Activated CD4-positive, alpha-beta T cell treated with anti-CD3 and anti-CD28 coated beads for 48 hours (primary cell): ENCODE measurements at regions not wholly inside any gene's neighbourhood (a gene's known extent, or its start where the extent isn't known, plus 50 kb on each side); places are given as distances from the start of the nearest gene placed in this dataset.
"Not testable (repeated sequence)": the region's sequence is repeated elsewhere in the genome, so short reads cannot be mapped to it uniquely, and the experiment has no call there.

Experiments used
- DNase-seq: peaks from one replicate; pipeline ENCODE4 v3.0.0-alpha.2; 2020

GRCh38 chr13:65936249-65936648 lies 1293.9 kb downstream of the PCDH9 start:
- no peak for DNase-seq

- DNase-seq, result no peak
Observed at GRCh38 chr13:65932587-65933239, 1297.4 kb downstream of the PCDH9 start.

- no peak for DNase-seq
Observed at GRCh38 chr13:65932013-65932412, 1298.1 kb downstream of the PCDH9 start.

GRCh38 chr13:65929436-65929835 lies 1300.7 kb downstream of the PCDH9 start:
- DNase-seq, result no peak

GRCh38 chr13:65926750-65927171 lies 1303.4 kb downstream of the PCDH9 start:
- no peak for DNase-seq

GRCh38 chr13:65922846-65923245 lies 1307.3 kb downstream of the PCDH9 start:
- DNase-seq, result not testable (repeated sequence)

GRCh38 chr13:65921933-65922332 lies 1308.2 kb downstream of the PCDH9 start:
- no peak for DNase-seq

- DNase-seq, result no peak
Observed at GRCh38 chr13:65917731-65918130, 1312.4 kb downstream of the PCDH9 start.

- DNase-seq, result no peak
Observed at GRCh38 chr13:65915195-65915594, 1314.9 kb downstream of the PCDH9 start.

- DNase-seq, result no peak
Observed at GRCh38 chr13:65914716-65915115, 1315.4 kb downstream of the PCDH9 start.

GRCh38 chr13:65913173-65913572 lies 1317.0 kb downstream of the PCDH9 start:
- no peak for DNase-seq

GRCh38 chr13:65912516-65912915 lies 1317.6 kb downstream of the PCDH9 start:
- no peak for DNase-seq

GRCh38 chr13:65911546-65912193 lies 1318.5 kb downstream of the PCDH9 start:
- DNase-seq, result no peak

GRCh38 chr13:65909501-65909900 lies 1320.6 kb downstream of the PCDH9 start:
- no peak for DNase-seq

GRCh38 chr13:65907666-65908525 lies 1322.2 kb downstream of the PCDH9 start:
- no peak for DNase-seq

- DNase-seq, result no peak
Observed at GRCh38 chr13:65901723-65902122, 1328.4 kb downstream of the PCDH9 start.

- DNase-seq, result no peak
Observed at GRCh38 chr13:65894049-65894448, 1336.1 kb downstream of the PCDH9 start.

GRCh38 chr13:65892859-65893258 lies 1337.3 kb downstream of the PCDH9 start:
- DNase-seq, result no peak

GRCh38 chr13:65889368-65889767 lies 1340.8 kb downstream of the PCDH9 start:
- no peak for DNase-seq

GRCh38 chr13:65882810-65883209 lies 1347.3 kb downstream of the PCDH9 start:
- DNase-seq, result no peak

GRCh38 chr13:65881561-65882155 lies 1348.5 kb downstream of the PCDH9 start:
- DNase-seq, result no peak

- DNase-seq, result no peak
Observed at GRCh38 chr13:65875031-65875430, 1355.1 kb downstream of the PCDH9 start.

- DNase-seq, result no peak
Observed at GRCh38 chr13:65872448-65872847, 1357.7 kb downstream of the PCDH9 start.
